Naive thymus-derived CD4-positive, alpha-beta T cell (primary cell): ENCODE measurements at regions not wholly inside any gene's neighbourhood (a gene's known extent, or its start where the extent isn't known, plus 50 kb on each side); places are given as distances from the start of the nearest gene placed in this dataset.

Experiments used
- ATAC-seq: fragments of 150-1000 bp; cut with Tn5 transposase; 2 replicates; pipeline ENCODE4 v1.10.0; 2021; ENCODE audit warnings: mild to moderate bottlenecking, moderate library complexity
- CTCF ChIA-PET: fragments of 350-600 bp; sonication (Branson Sonifier 250); formaldehyde crosslinking; loops from one replicate; lab custom pipeline; 2021; ENCODE audit warnings: antibody characterized with exemption; lab: Charles Lee
- POLR2A ChIA-PET: fragments of 350-600 bp; sonication (Branson Sonifier 250); formaldehyde crosslinking; loops from one replicate; lab custom pipeline; 2021; ENCODE audit warnings: antibody characterized with exemption, inconsistent platforms; lab: Charles Lee
- DNase-seq, 9 donors: peaks; one replicate each; pipeline versions ENCODE4 v3.0.0 to v3.0.0-alpha.2; 2020 to 2022; ENCODE audit warnings: mixed read lengths in 1 of 9
- H3K27ac ChIP-seq: one replicate; pipeline ENCODE4 v1.7.0; 2013; ENCODE audit warnings: mild to moderate bottlenecking, low read depth, low read length, moderate library complexity
- H3K27me3 ChIP-seq, 2 donors: one replicate each; pipeline ENCODE4 v1.7.0; 2013; ENCODE audit warnings: low read length in 2 of 2, mild to moderate bottlenecking in 2 of 2, moderate library complexity in 2 of 2; ENCODE audit not compliant: control insufficient read depth in 2 of 2, insufficient read depth in 2 of 2
- H3K36me3 ChIP-seq, 3 experiments: 1 replicate in 2 of 3; 2 replicates in 1 of 3; pipeline ENCODE4 v1.7.0; 2013; ENCODE audit warnings: low read length in 3 of 3, mild to moderate bottlenecking in 3 of 3, moderate library complexity in 1 of 3; ENCODE audit not compliant: insufficient read depth in 3 of 3, control insufficient read depth in 2 of 3
- H3K4me1 ChIP-seq, 2 donors: one replicate each; pipeline ENCODE4 v1.7.0; 2013; ENCODE audit warnings: low read length in 2 of 2, mild to moderate bottlenecking in 2 of 2, moderate library complexity in 1 of 2; ENCODE audit not compliant: control insufficient read depth in 2 of 2, insufficient read depth in 2 of 2
- H3K4me3 ChIP-seq: 2 replicates; pipeline ENCODE4 v1.7.0; 2013; ENCODE audit warnings: mild to moderate bottlenecking, low read length
- H3K9me3 ChIP-seq, 3 experiments: 1 replicate in 2 of 3; 2 replicates in 1 of 3; pipeline ENCODE4 v1.7.0; 2013; ENCODE audit warnings: low read length in 3 of 3; ENCODE audit not compliant: control insufficient read depth in 2 of 3
- H3K27ac Mint-ChIP-seq, 9 donors: one replicate each; pipeline ENCODE4 v1.8.0; 2020 to 2022; ENCODE audit warnings: mixed read lengths in 9 of 9, mild to moderate bottlenecking in 8 of 9, moderate library complexity in 5 of 9, inconsistent platforms in 2 of 9
- H3K27me3 Mint-ChIP-seq, 5 donors: one replicate each; pipeline ENCODE4 v1.8.0; 2021 to 2022; ENCODE audit warnings: mixed read lengths in 5 of 5, mild to moderate bottlenecking in 1 of 5
- H3K36me3 Mint-ChIP-seq, 5 donors: one replicate each; pipeline ENCODE4 v1.8.0; 2020 to 2022; ENCODE audit warnings: mixed read lengths in 5 of 5, mild to moderate bottlenecking in 3 of 5, inconsistent platforms in 1 of 5
- H3K4me1 Mint-ChIP-seq, 7 donors: one replicate each; pipeline ENCODE4 v1.8.0; 2020 to 2022; ENCODE audit warnings: mixed read lengths in 7 of 7, mild to moderate bottlenecking in 3 of 7, inconsistent platforms in 1 of 7
- H3K4me3 Mint-ChIP-seq, 10 donors: one replicate each; pipeline ENCODE4 v1.8.0; 2020 to 2022; ENCODE audit warnings: mild to moderate bottlenecking in 10 of 10, mixed read lengths in 10 of 10, moderate library complexity in 6 of 10, inconsistent platforms in 2 of 10
- H3K9me3 Mint-ChIP-seq, 11 donors: one replicate each; pipeline ENCODE4 v1.8.0; 2020 to 2022; ENCODE audit warnings: mixed read lengths in 11 of 11, mild to moderate bottlenecking in 4 of 11, inconsistent platforms in 1 of 11, moderate library complexity in 1 of 11
- intact Hi-C, 2 donors: fragments of 100-400 bp; cut with micrococcal nuclease; formaldehyde crosslinking; loops; one replicate each; pipeline ENCODE4 v1.15.1; 2023

GRCh38 chr20:51218603-51219002, 195.7 kb upstream of the KCNG1 start:
- H3K27ac Mint-ChIP-seq = no peak overlapping the region
- intact Hi-C loops = loop anchor here in 1 of 2 donors (10.0 kb wide), 1 partner anchor 376 kb away; no protein-coding TSS in a partner anchor
- no peak overlapping the region for H3K27ac ChIP-seq
- no peaks in the 10 kb centered on the region for H3K4me1 ChIP-seq
- peaks cover 6 to 23% (median 11%) of the 10 kb centered on the region in 7 donors for H3K4me1 Mint-ChIP-seq
- H3K36me3 ChIP-seq = no peaks in the 10 kb centered on the region
- no peak overlapping the region for H3K4me3 ChIP-seq
- H3K27me3 ChIP-seq = peaks cover 0 to 3% of the 10 kb centered on the region in 2 donors
- DNase-seq (no peak), ATAC-seq (no peak)
- peaks cover 0 to 3% (median 0%) of the 10 kb centered on the region in 5 donors for H3K36me3 Mint-ChIP-seq
- no peak overlapping the region for H3K4me3 Mint-ChIP-seq
- POLR2A ChIA-PET = no interaction called here
- peaks cover 0 to 17% (median 7%) of the 10 kb centered on the region in 11 donors for H3K9me3 Mint-ChIP-seq
- H3K9me3 ChIP-seq = peaks cover 0 to 3% (median 0%) of the 10 kb centered on the region in 3 experiments
- H3K27me3 Mint-ChIP-seq = peaks cover 43 to 82% (median 72%) of the 10 kb centered on the region in 5 donors
- CTCF ChIA-PET = no interaction called here

DNA sequence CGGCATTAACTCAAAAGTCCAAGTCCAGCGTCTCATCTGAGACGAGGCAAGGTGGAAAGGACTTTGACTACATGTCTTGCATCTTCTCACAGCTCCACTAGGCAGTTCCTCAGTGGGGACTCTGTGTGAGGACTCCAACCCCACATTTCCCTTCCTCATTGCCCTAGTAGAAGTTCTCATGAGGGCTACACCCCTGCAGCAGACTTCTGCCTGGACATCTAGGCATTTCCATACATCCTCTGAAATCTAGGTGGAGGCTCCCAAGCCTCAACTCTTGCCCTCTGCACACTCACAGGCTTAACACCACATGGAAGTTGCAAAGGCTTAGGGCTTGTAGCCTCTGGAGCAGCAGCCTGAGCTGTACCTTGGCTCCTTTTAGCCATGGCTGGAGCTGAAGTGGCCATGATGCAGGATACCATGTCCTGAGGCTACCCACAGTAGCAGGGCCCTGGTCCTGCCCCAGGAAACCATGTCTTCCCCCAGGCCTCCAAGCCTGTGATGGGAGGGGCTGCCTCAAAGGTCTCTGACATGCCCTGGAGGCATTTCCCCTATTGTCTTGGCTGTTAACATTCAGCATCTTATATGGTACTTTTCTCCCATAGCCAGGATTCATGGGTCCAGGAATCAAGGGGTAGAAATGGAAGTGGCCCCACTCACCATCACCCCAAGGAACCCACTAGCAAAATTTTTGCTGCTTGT, 194.6 kb upstream of the KCNG1 start:
- DNase-seq = no peak
- Mint-ChIP-seq H3K4me1 (peaks cover 6 to 23% (median 11%) of the 10 kb centered on the region in 7 donors), H3K27ac (no peak overlapping the region), H3K27me3 (peaks cover 32 to 80% (median 70%) of the 10 kb centered on the region in 5 donors), H3K4me3 (no peak overlapping the region), H3K9me3 (peaks cover 0 to 17% (median 7%) of the 10 kb centered on the region in 11 donors), H3K36me3 (peaks cover 0 to 3% (median 0%) of the 10 kb centered on the region in 5 donors)
- ChIA-PET CTCF (no interaction called here), POLR2A (no interaction called here)
- no peak for ATAC-seq
- Histone ChIP-seq H3K4me3 (no peak overlapping the region), H3K36me3 (no peaks in the 10 kb centered on the region), H3K27ac (no peak overlapping the region), H3K27me3 (peaks cover 0 to 3% of the 10 kb centered on the region in 2 donors), H3K4me1 (no peaks in the 10 kb centered on the region), H3K9me3 (peaks cover 0 to 3% (median 0%) of the 10 kb centered on the region in 3 experiments)
- intact Hi-C loops = loop anchor here in 1 of 2 donors (10.0 kb wide), 1 partner anchor 377 kb away; no protein-coding TSS in a partner anchor

DNA sequence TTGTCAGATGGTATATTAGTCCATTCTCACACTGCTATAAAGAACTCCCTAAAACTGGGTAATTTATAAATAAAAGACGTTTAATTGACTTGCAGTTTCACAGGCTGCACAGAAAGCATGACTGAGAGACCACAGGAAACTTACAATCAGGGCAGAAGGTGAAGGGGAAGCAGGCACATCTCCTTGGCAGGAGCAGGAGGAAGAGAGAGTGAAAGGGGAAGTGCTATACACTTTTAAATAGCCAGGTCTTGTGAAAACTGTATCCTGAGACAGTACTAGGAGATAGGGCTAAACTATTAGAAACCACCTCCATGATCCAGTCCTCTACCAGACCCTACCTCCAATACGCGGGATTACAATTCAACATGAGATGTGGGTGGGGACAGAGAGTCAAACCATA, 193.9 kb upstream of the KCNG1 start:
- H3K27me3 ChIP-seq = peaks cover 0 to 3% of the 10 kb centered on the region in 2 donors
- H3K4me1 Mint-ChIP-seq = peaks cover 6 to 22% (median 11%) of the 10 kb centered on the region in 7 donors
- no peak overlapping the region for H3K4me3 ChIP-seq
- H3K4me3 Mint-ChIP-seq = no peak overlapping the region
- H3K36me3 ChIP-seq = no peaks in the 10 kb centered on the region
- H3K36me3 Mint-ChIP-seq = peaks cover 0 to 3% (median 0%) of the 10 kb centered on the region in 5 donors
- ChIA-PET CTCF (no interaction called here), POLR2A (no interaction called here)
- no peaks in the 10 kb centered on the region for H3K4me1 ChIP-seq
- intact Hi-C loops = loop anchor here in 1 of 2 donors (10.0 kb wide), 1 partner anchor 378 kb away; no protein-coding TSS in a partner anchor
- DNase-seq (no peak), ATAC-seq (no peak)
- H3K27me3 Mint-ChIP-seq = peaks cover 31 to 79% (median 68%) of the 10 kb centered on the region in 5 donors
- peaks cover 0 to 17% (median 7%) of the 10 kb centered on the region in 11 donors for H3K9me3 Mint-ChIP-seq
- no peak overlapping the region for H3K27ac ChIP-seq
- H3K27ac Mint-ChIP-seq = no peak overlapping the region
- H3K9me3 ChIP-seq = peaks cover 0 to 3% (median 0%) of the 10 kb centered on the region in 3 experiments

- ATAC-seq (no peak), DNase-seq (no peak)
- Mint-ChIP-seq H3K4me3 (no peak overlapping the region), H3K27ac (no peak overlapping the region), H3K27me3 (peaks cover 27 to 68% (median 53%) of the 10 kb centered on the region in 5 donors), H3K9me3 (peaks cover 0 to 13% (median 7%) of the 10 kb centered on the region in 11 donors), H3K4me1 (no peaks in the 10 kb centered on the region), H3K36me3 (peaks cover 0 to 3% (median 0%) of the 10 kb centered on the region in 5 donors)
- no peaks in the 10 kb centered on the region for H3K4me1 ChIP-seq
- intact Hi-C loops = loop anchor here in 1 of 2 donors (10.0 kb wide), 1 partner anchor 382 kb away; no protein-coding TSS in a partner anchor
- H3K4me3 ChIP-seq = no peak overlapping the region
- no peak overlapping the region for H3K27ac ChIP-seq
- no peaks in the 10 kb centered on the region for H3K36me3 ChIP-seq
- ChIA-PET CTCF (no interaction called here), POLR2A (no interaction called here)
- H3K27me3 ChIP-seq = peaks cover 0 to 3% of the 10 kb centered on the region in 2 donors
- H3K9me3 ChIP-seq = peaks cover 0 to 3% (median 0%) of the 10 kb centered on the region in 3 experiments
Observed at GRCh38 chr20:51212816-51213215, 189.9 kb upstream of the KCNG1 start.

DNA sequence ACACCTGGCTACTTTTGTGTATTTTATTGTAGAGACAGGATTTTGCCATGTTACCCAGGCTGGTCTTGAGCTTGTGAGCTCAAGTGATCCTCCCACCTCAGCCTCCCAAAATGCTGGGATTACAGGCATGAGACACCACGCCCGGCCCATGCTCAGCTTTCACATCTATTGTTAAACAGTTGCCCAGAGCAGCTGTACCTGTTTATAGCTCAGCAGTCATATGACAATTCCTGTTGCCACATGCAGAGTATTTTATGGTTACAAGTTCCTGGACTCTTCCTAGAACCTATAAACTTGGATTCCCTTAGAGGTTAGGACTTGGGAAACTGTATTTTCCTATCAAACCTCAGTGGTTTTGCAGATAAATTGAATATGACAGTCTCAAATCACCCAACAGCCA, 188.3 kb upstream of the KCNG1 start:
- ATAC-seq (no peak), DNase-seq (no peak)
- Mint-ChIP-seq H3K4me3 (no peak overlapping the region), H3K36me3 (no peaks in the 10 kb centered on the region), H3K9me3 (no peaks in the 10 kb centered on the region), H3K27me3 (peaks cover 29 to 60% (median 40%) of the 10 kb centered on the region in 5 donors), H3K4me1 (peaks cover 0 to 3% (median 0%) of the 10 kb centered on the region in 7 donors), H3K27ac (no peak overlapping the region)
- H3K4me3 ChIP-seq = no peak overlapping the region
- peaks cover 0 to 3% of the 10 kb centered on the region in 2 donors for H3K27me3 ChIP-seq
- CTCF ChIA-PET = no interaction called here
- POLR2A ChIA-PET = no interaction called here
- no peaks in the 10 kb centered on the region for H3K36me3 ChIP-seq
- no peaks in the 10 kb centered on the region for H3K9me3 ChIP-seq
- no peaks in the 10 kb centered on the region for H3K4me1 ChIP-seq
- intact Hi-C loops = loop anchor here in 1 of 2 donors (10.0 kb wide), 1 partner anchor 384 kb away; no protein-coding TSS in a partner anchor
- no peak overlapping the region for H3K27ac ChIP-seq

- Mint-ChIP-seq H3K4me3 (no peak overlapping the region), H3K27ac (no peak overlapping the region), H3K27me3 (peaks cover 20 to 61% (median 41%) of the 10 kb centered on the region in 5 donors), H3K4me1 (peaks cover 0 to 3% (median 0%) of the 10 kb centered on the region in 7 donors), H3K36me3 (no peaks in the 10 kb centered on the region), H3K9me3 (peaks cover 0 to 2% (median 0%) of the 10 kb centered on the region in 11 donors)
- no peak for ATAC-seq
- no peak overlapping the region for H3K27ac ChIP-seq
- H3K4me1 ChIP-seq = no peaks in the 10 kb centered on the region
- H3K27me3 ChIP-seq = peaks cover 0 to 3% of the 10 kb centered on the region in 2 donors
- no peaks in the 10 kb centered on the region for H3K36me3 ChIP-seq
- no peak for DNase-seq
- H3K9me3 ChIP-seq = no peaks in the 10 kb centered on the region
- H3K4me3 ChIP-seq = no peak overlapping the region
- CTCF ChIA-PET = no interaction called here
- intact Hi-C loops = loop anchor here in 1 of 2 donors (10.0 kb wide), 1 partner anchor 385 kb away; no protein-coding TSS in a partner anchor
- POLR2A ChIA-PET = no interaction called here
Observed at GRCh38 chr20:51210084-51210483, 187.2 kb upstream of the KCNG1 start.
